HepG2 (cell line): ENCODE measurements at regions not wholly inside any gene's neighbourhood (a gene's known extent, or its start where the extent isn't known, plus 50 kb on each side); places are given as distances from the start of the nearest gene placed in this dataset.

Source experiments
- ATAC-seq: fragments of 200-7000 bp; cut with Tn5 transposase; 3 replicates; pipeline ENCODE4 v1.9.1; 2020; ENCODE audit warnings: mild to moderate bottlenecking, moderate library complexity
- BruUV-seq: library from RNA; stranded (reverse); fragments of 400-500 nt; replicated peaks from 2 replicates; lab custom pipeline; 2021; lab: Mats Ljungman, UMichigan
- CTCF ChIA-PET: fragments of 300-600 bp; formaldehyde crosslinking; extraction: SDS; loops from one replicate; lab custom pipeline; 2021; ENCODE audit warnings: low total read pairs, inconsistent platforms, low intra/inter-chr PET ratio; lab: Yijun Ruan, JAX
- POLR2A ChIA-PET: fragments of 350-600 bp; sonication (Branson Sonifier 250); formaldehyde crosslinking; loops from one replicate; lab custom pipeline; 2020; ENCODE audit warnings: antibody characterized with exemption, inconsistent platforms; lab: Yijun Ruan, JAX
- DNase-seq: peaks from one replicate; pipeline ENCODE4 v3.0.0-alpha.2; 2015; ENCODE audit warnings: low spot score
- FAIRE-seq: peaks from 3 replicates; lab custom pipeline; 2011; peaks lifted over from hg19 to GRCh38; lab: Jason Lieb, UNC
- H2AFZ ChIP-seq: one replicate; pipeline ENCODE4 v1.6.1; 2011; ENCODE audit warnings: low read length, inconsistent platforms
- H3K27ac ChIP-seq: fragments of 300-600 bp; 3 replicates; pipeline ENCODE4 v1.8.0; 2011; ENCODE audit warnings: mixed run types, mild to moderate bottlenecking, mixed read lengths, low read length, inconsistent platforms; ENCODE audit not compliant: insufficient read depth; ENCODE audit errors: extremely low read length
- H3K27me3 ChIP-seq, 2 experiments: fragments of 200-600 bp in 1 of 2; 2 replicates in 1 of 2; 3 replicates in 1 of 2; pipeline versions ENCODE4 v1.6.0 to v1.8.0; 2011; ENCODE audit warnings: low read length in 2 of 2, mild to moderate bottlenecking in 2 of 2, moderate library complexity in 2 of 2, inconsistent platforms in 1 of 2; ENCODE audit not compliant: insufficient read depth in 2 of 2, control insufficient read depth in 1 of 2
- H3K36me3 ChIP-seq, 2 experiments: fragments of 200-600 bp in 1 of 2; replicated peaks in 1 of 2; 2 replicates in 1 of 2; 3 replicates in 1 of 2; pipeline versions ENCODE4 v1.5.1 to v1.8.0; 2011; ENCODE audit warnings: low read length in 2 of 2, inconsistent platforms in 1 of 2; ENCODE audit not compliant: insufficient read depth in 2 of 2, control insufficient read depth in 1 of 2
- H3K4me1 ChIP-seq: 2 replicates; pipeline ENCODE4 v1.5.1; 2012; ENCODE audit warnings: low read length, inconsistent platforms; ENCODE audit not compliant: insufficient read depth
- H3K4me2 ChIP-seq: 2 replicates; pipeline ENCODE4 v1.6.0; 2011; ENCODE audit warnings: low read depth, low read length, inconsistent platforms
- H3K4me3 ChIP-seq, 3 experiments: fragments of 200-600 bp in 1 of 3; sonication (generic), shearing (Covaris generic) in 1 of 3; replicated peaks in 1 of 3; 2 replicates each; pipeline ENCODE4 v1.5.1; 2011 to 2016; ENCODE audit warnings: low read length in 3 of 3, inconsistent platforms in 2 of 3, low read depth in 2 of 3, mild to moderate bottlenecking in 2 of 3, control low read depth in 1 of 3, mixed read lengths in 1 of 3; ENCODE audit not compliant: insufficient read depth in 1 of 3
- H3K79me2 ChIP-seq: one replicate; pipeline ENCODE4 v1.6.1; 2011; ENCODE audit warnings: low read length, inconsistent platforms; ENCODE audit not compliant: insufficient read depth
- H3K9ac ChIP-seq: 2 replicates; pipeline ENCODE4 v1.6.0; 2011; ENCODE audit warnings: mild to moderate bottlenecking, low read depth, low read length, inconsistent platforms; ENCODE audit not compliant: insufficient read depth
- H3K9me3 ChIP-seq: 2 replicates; pipeline ENCODE4 v1.5.1; 2012; ENCODE audit warnings: mild to moderate bottlenecking, low read length
- H4K20me1 ChIP-seq: 2 replicates; pipeline ENCODE4 v1.6.0; 2011; ENCODE audit warnings: inconsistent platforms, mild to moderate bottlenecking, low read length, moderate library complexity; ENCODE audit not compliant: insufficient read depth
- CHD4 ChIP-seq: fragments of 200-600 bp; sonication (generic); IDR thresholded peaks from 2 replicates; pipeline ENCODE4 v1.7.0; 2017; ENCODE audit warnings: mild to moderate bottlenecking, low read length, borderline replicate concordance
- EHMT2 ChIP-seq: fragments of 200-600 bp; sonication (generic); IDR thresholded peaks from 2 replicates; pipeline ENCODE4 v1.7.0; 2017; ENCODE audit warnings: antibody characterized with exemption, low read depth, low read length, borderline replicate concordance
- FOSL1 ChIP-seq: sonication (generic); formaldehyde crosslinking; IDR thresholded peaks from 2 replicates; pipeline ENCODE4 v1.9.0; 2021; ENCODE audit warnings: missing genetic modification reagents, borderline replicate concordance
- IRF2 ChIP-seq: IDR thresholded peaks from 2 replicates; pipeline ENCODE4 v1.6.1; 2018; ENCODE audit warnings: missing genetic modification reagents, missing compliant biosample characterization
- IRX3 ChIP-seq: sonication (generic); formaldehyde crosslinking; IDR thresholded peaks from 2 replicates; pipeline ENCODE4 v1.8.1; 2023; ENCODE audit warnings: mild to moderate bottlenecking, low read depth, missing genetic modification reagents, borderline replicate concordance
- NAIF1 ChIP-seq: sonication (generic); formaldehyde crosslinking; IDR thresholded peaks from 2 replicates; pipeline ENCODE4 v1.5.0; 2020; ENCODE audit warnings: mild to moderate bottlenecking, missing genetic modification reagents, borderline replicate concordance
- NFE2 ChIP-seq: sonication (generic); formaldehyde crosslinking; IDR thresholded peaks from 2 replicates; pipeline ENCODE4 v1.4.0; 2020; ENCODE audit warnings: missing genetic modification reagents
- SRSF1 ChIP-seq: fragments of 200-400 bp; formaldehyde crosslinking; optimal IDR thresholded peaks from 2 replicates; pipeline ENCODE3; 2017; ENCODE audit warnings: mild to moderate bottlenecking, low read depth, low read length, moderate library complexity
- TOE1 ChIP-seq: sonication (generic); formaldehyde crosslinking; IDR thresholded peaks from 2 replicates; pipeline ENCODE4 v1.4.0; 2020; ENCODE audit warnings: mild to moderate bottlenecking, missing genetic modification reagents
- UBTF ChIP-seq: sonication (generic); formaldehyde crosslinking; IDR thresholded peaks from 2 replicates; pipeline ENCODE4 v1.4.0; 2020; ENCODE audit warnings: mild to moderate bottlenecking, missing genetic modification reagents
- ZBTB3 ChIP-seq: sonication (generic); formaldehyde crosslinking; IDR thresholded peaks from 2 replicates; pipeline ENCODE4 v1.4.0; 2020; ENCODE audit warnings: low read depth, mild to moderate bottlenecking, moderate library complexity, missing genetic modification reagents, borderline replicate concordance
- ZC3H13 ChIP-seq: sonication (generic); formaldehyde crosslinking; IDR thresholded peaks from 2 replicates; pipeline ENCODE4 v1.8.1; 2023; ENCODE audit warnings: mild to moderate bottlenecking, missing genetic modification reagents, moderate library complexity
- ZNF570 ChIP-seq: sonication (generic); formaldehyde crosslinking; IDR thresholded peaks from 2 replicates; pipeline ENCODE4 v1.4.0; 2020; ENCODE audit warnings: mild to moderate bottlenecking, missing genetic modification reagents, borderline replicate concordance
- ZNF850 ChIP-seq: sonication (generic); formaldehyde crosslinking; conservative IDR thresholded peaks from 2 replicates; pipeline ENCODE4 v1.9.0; 2021; ENCODE audit warnings: mild to moderate bottlenecking, missing genetic modification reagents
- ZSCAN30 ChIP-seq: sonication (generic); formaldehyde crosslinking; IDR thresholded peaks from 2 replicates; pipeline ENCODE4 v1.5.0; 2020; ENCODE audit warnings: mild to moderate bottlenecking, missing genetic modification reagents
- WGBS: methylation state at CpG from one replicate; pipeline ENCODE4 v1.1.6; 2017; ENCODE audit warnings: low lambda C conversion rate; 5-methylcytosine and 5-hydroxymethylcytosine counted together
- in situ Hi-C: cut with HindIII; loops from 2 replicates; pipeline ENCODE4 v1.10.0; 2017; ENCODE audit warnings: low pct_unique_long_range_greater_than_20kb; ENCODE audit not compliant: extremely low pct_ligation_motif_present
- intact Hi-C: fragments of 100-400 bp; cut with micrococcal nuclease; formaldehyde crosslinking; loops from one replicate; pipeline ENCODE4 v1.10.0; 2022; ENCODE audit not compliant: unreplicated experiment
- TF ChIP-seq, protein P1 (sequence below): sonication (generic); formaldehyde crosslinking; IDR thresholded peaks from 2 replicates; pipeline ENCODE4 v1.5.0; 2020; ENCODE audit warnings: missing genetic modification reagents, mild to moderate bottlenecking, borderline replicate concordance
- TF ChIP-seq, protein P2 (sequence below): sonication (generic); formaldehyde crosslinking; IDR thresholded peaks from 2 replicates; pipeline ENCODE4 v1.5.0; 2020; ENCODE audit warnings: mild to moderate bottlenecking, missing genetic modification reagents

GRCh38 chr17:56648321-56648720 lies 54.8 kb downstream of the NOG start:
- ChIA-PET CTCF (no interaction called here), POLR2A (no interaction called here)
- H3K4me1 ChIP-seq, result no peaks in the 10 kb centered on the region
- intact Hi-C loops (no loop called here), in situ Hi-C loops (no loop called here)
- DNase-seq (no peak), FAIRE-seq (no peak), ATAC-seq (no peak)
- no TSS peak for BruUV-seq
- H3K27ac ChIP-seq, result no peak overlapping the region
- H3K9me3 ChIP-seq, result no peaks in the 10 kb centered on the region
- no peak overlapping the region for H3K9ac ChIP-seq
- 68% methylated on average over 5 of the region's 5 CpGs for WGBS
- H3K79me2 ChIP-seq, result no peaks in the 10 kb centered on the region
- no peaks in the 10 kb centered on the region for H3K36me3 ChIP-seq
- H3K27me3 ChIP-seq, result peaks cover 0 to 6% of the 10 kb centered on the region in 2 experiments; a peak in 2 of 5 replicates
- H4K20me1 ChIP-seq, result no peaks in the 10 kb centered on the region
- H2AFZ ChIP-seq, result no peak overlapping the region
- no peak overlapping the region for H3K4me2 ChIP-seq
- H3K4me3 ChIP-seq, result no peak overlapping the region
- no peak for TF ChIP-seq NAIF1 (CRISPR knock-in tag)
- no peak for TF ChIP-seq TOE1 (CRISPR knock-in tag)
- TF ChIP-seq EHMT2, result no peak
- TF ChIP-seq, protein P1, sequence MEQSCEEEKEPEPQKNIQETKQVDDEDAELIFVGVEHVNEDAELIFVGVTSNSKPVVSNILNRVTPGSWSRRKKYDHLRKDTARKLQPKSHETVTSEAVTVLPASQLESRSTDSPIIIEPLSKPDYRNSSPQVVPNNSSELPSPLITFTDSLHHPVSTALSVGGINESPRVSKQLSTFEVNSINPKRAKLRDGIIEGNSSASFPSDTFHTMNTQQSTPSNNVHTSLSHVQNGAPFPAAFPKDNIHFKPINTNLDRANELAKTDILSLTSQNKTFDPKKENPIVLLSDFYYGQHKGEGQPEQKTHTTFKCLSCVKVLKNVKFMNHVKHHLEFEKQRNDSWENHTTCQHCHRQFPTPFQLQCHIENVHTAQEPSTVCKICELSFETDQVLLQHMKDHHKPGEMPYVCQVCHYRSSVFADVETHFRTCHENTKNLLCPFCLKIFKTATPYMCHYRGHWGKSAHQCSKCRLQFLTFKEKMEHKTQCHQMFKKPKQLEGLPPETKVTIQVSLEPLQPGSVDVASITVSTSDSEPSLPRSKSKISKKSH (CRISPR knock-in tag), result no peak
- TF ChIP-seq, protein P2, sequence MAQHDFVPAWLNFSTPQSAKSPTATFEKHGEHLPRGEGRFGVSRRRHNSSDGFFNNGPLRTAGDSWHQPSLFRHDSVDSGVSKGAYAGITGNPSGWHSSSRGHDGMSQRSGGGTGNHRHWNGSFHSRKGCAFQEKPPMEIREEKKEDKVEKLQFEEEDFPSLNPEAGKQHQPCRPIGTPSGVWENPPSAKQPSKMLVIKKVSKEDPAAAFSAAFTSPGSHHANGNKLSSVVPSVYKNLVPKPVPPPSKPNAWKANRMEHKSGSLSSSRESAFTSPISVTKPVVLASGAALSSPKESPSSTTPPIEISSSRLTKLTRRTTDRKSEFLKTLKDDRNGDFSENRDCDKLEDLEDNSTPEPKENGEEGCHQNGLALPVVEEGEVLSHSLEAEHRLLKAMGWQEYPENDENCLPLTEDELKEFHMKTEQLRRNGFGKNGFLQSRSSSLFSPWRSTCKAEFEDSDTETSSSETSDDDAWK (CRISPR knock-in tag), result no peak
- no peak for TF ChIP-seq UBTF (CRISPR knock-in tag)
- no peak for TF ChIP-seq ZNF850 (CRISPR knock-in tag)
- no peak for TF ChIP-seq ZSCAN30 (CRISPR knock-in tag)
- no peak for TF ChIP-seq ZNF570 (CRISPR knock-in tag)
- no peak for TF ChIP-seq ZBTB3
- TF ChIP-seq CHD4, result no peak
- TF ChIP-seq SRSF1, result no peak
- TF ChIP-seq NFE2 (CRISPR knock-in tag), result no peak
- TF ChIP-seq FOSL1 (CRISPR knock-in tag), result no peak
- TF ChIP-seq IRX3, result no peak
- no peak for TF ChIP-seq IRF2 (CRISPR knock-in tag)
- no peak for TF ChIP-seq ZC3H13 (CRISPR knock-in tag)
